HEK293 (cell line): ENCODE measurements at regions not wholly inside any gene's neighbourhood (a gene's known extent, or its start where the extent isn't known, plus 50 kb on each side); places are given as distances from the start of the nearest gene placed in this dataset.

Experiments used
- CTCF ChIA-PET: fragments of 350-600 bp; formaldehyde crosslinking; extraction: SDS; loops from one replicate; lab custom pipeline; 2021; ENCODE audit warnings: antibody characterized with exemption; lab: Yijun Ruan, JAX
- POLR2A ChIA-PET: fragments of 300-600 bp; formaldehyde crosslinking; extraction: SDS; loops from one replicate; lab custom pipeline; 2020; ENCODE audit warnings: antibody characterized with exemption, inconsistent platforms; lab: Yijun Ruan, JAX
- H3K27ac ChIP-seq: fragments of 200-500 bp; sonication (Bioruptor generic); 2 replicates; pipeline ENCODE4 v1.5.1; 2014; ENCODE audit warnings: low read depth, low read length, control low read depth, inconsistent platforms; ENCODE audit errors: extremely low read depth
- H3K36me3 ChIP-seq, 2 experiments: fragments of 200-500 bp in 1 of 2; sonication (Bioruptor generic) in 1 of 2; 1 replicate in 1 of 2; 2 replicates in 1 of 2; pipeline ENCODE4 v1.5.1; 2014 to 2017; ENCODE audit warnings: inconsistent platforms in 2 of 2, low read length in 2 of 2; ENCODE audit not compliant: control insufficient read depth in 2 of 2, insufficient read depth in 1 of 2
- H3K4me1 ChIP-seq: fragments of 200-500 bp; sonication (Bioruptor generic); 2 replicates; pipeline ENCODE4 v1.5.1; 2014; ENCODE audit warnings: mild to moderate bottlenecking, low read length, inconsistent platforms; ENCODE audit not compliant: control insufficient read depth, insufficient read depth
- H3K4me3 ChIP-seq: 2 replicates; pipeline ENCODE4 v1.5.1; 2011; ENCODE audit warnings: low read depth, mild to moderate bottlenecking, control low read depth, low read length, moderate library complexity
- H3K9me3 ChIP-seq: fragments of 200-500 bp; sonication (Bioruptor generic); 2 replicates; pipeline ENCODE4 v1.5.1; 2014; ENCODE audit warnings: low read depth, low read length, inconsistent platforms; ENCODE audit not compliant: control insufficient read depth, insufficient read depth
- KLF8 ChIP-seq: fragments of 450-650 bp; formaldehyde crosslinking; IDR thresholded peaks from 2 replicates; pipeline ENCODE4 v1.5.1; 2016; ENCODE audit warnings: missing biosample characterization, missing genetic modification characterization
- OSR2 ChIP-seq: fragments of 450-650 bp; formaldehyde crosslinking; IDR thresholded peaks from 2 replicates; pipeline ENCODE4 v1.5.1; 2016; ENCODE audit warnings: missing biosample characterization, missing genetic modification characterization
- PRDM1 ChIP-seq: fragments of 450-650 bp; formaldehyde crosslinking; IDR thresholded peaks from 2 replicates; pipeline ENCODE4; 2016; ENCODE audit warnings: missing biosample characterization, missing genetic modification characterization
- SP3 ChIP-seq: fragments of 450-650 bp; formaldehyde crosslinking; IDR thresholded peaks from 2 replicates; pipeline ENCODE4 v1.5.1; 2016; ENCODE audit warnings: missing biosample characterization, missing genetic modification characterization
- ZIC2 ChIP-seq: fragments of 450-650 bp; formaldehyde crosslinking; IDR thresholded peaks from 2 replicates; pipeline ENCODE4 v1.5.1; 2016; ENCODE audit warnings: missing biosample characterization, missing genetic modification characterization
- ZNF121 ChIP-seq: fragments of 450-650 bp; formaldehyde crosslinking; IDR thresholded peaks from 2 replicates; pipeline ENCODE4 v1.5.1; 2016; ENCODE audit warnings: missing biosample characterization, missing genetic modification characterization
- ZNF140 ChIP-seq: fragments of 450-650 bp; formaldehyde crosslinking; IDR thresholded peaks from 2 replicates; pipeline ENCODE4 v1.5.1; 2016; ENCODE audit warnings: missing biosample characterization, missing genetic modification characterization
- ZNF148 ChIP-seq: fragments of 450-650 bp; formaldehyde crosslinking; IDR thresholded peaks from 2 replicates; pipeline ENCODE4 v1.5.0; 2017; ENCODE audit warnings: missing biosample characterization, missing genetic modification characterization, borderline replicate concordance
- ZNF16 ChIP-seq: fragments of 450-650 bp; formaldehyde crosslinking; IDR thresholded peaks from 2 replicates; pipeline ENCODE4 v1.5.1; 2016; ENCODE audit warnings: low read depth, missing biosample characterization, missing genetic modification characterization
- ZNF274 ChIP-seq, 2 experiments: fragments of 200-500 bp in 1 of 2; fragments of 450-650 bp in 1 of 2; sonication (Bioruptor generic) in 1 of 2; formaldehyde crosslinking in 1 of 2; IDR thresholded peaks; 2 replicates each; pipeline versions ENCODE4 v1.5.1 to v1.6.1; 2014 to 2016; ENCODE audit warnings: borderline replicate concordance in 1 of 2, inconsistent platforms in 1 of 2, low read length in 1 of 2, missing biosample characterization in 1 of 2, missing genetic modification characterization in 1 of 2
- ZNF280C ChIP-seq: fragments of 450-650 bp; formaldehyde crosslinking; IDR thresholded peaks from 2 replicates; pipeline ENCODE4 v1.5.1; 2016; ENCODE audit warnings: missing biosample characterization, missing genetic modification characterization
- ZNF37A ChIP-seq: fragments of 450-650 bp; IDR thresholded peaks from 2 replicates; pipeline ENCODE4 v1.5.1; 2018; ENCODE audit warnings: missing biosample characterization, missing genetic modification characterization
- ZNF416 ChIP-seq: fragments of 450-650 bp; formaldehyde crosslinking; IDR thresholded peaks from 2 replicates; pipeline ENCODE4 v1.5.1; 2016; ENCODE audit warnings: missing biosample characterization, missing genetic modification characterization
- ZNF560 ChIP-seq: fragments of 450-650 bp; formaldehyde crosslinking; IDR thresholded peaks from 2 replicates; pipeline ENCODE4 v1.5.1; 2017; ENCODE audit warnings: missing biosample characterization, missing genetic modification characterization, borderline replicate concordance
- ZNF626 ChIP-seq: fragments of 450-650 bp; sonication (Bioruptor Pico); formaldehyde crosslinking; IDR thresholded peaks from 2 replicates; pipeline ENCODE4 v1.5.1; 2018; ENCODE audit warnings: missing biosample characterization, missing genetic modification characterization, inconsistent platforms
- ZNF639 ChIP-seq: fragments of 450-650 bp; formaldehyde crosslinking; IDR thresholded peaks from 2 replicates; pipeline ENCODE4 v1.5.1; 2016; ENCODE audit warnings: missing biosample characterization, missing genetic modification characterization
- ZNF654 ChIP-seq: fragments of 450-650 bp; formaldehyde crosslinking; IDR thresholded peaks from 2 replicates; pipeline ENCODE4 v1.5.1; 2016; ENCODE audit warnings: low read depth, missing biosample characterization, missing genetic modification characterization
- ZNF670 ChIP-seq: fragments of 450-650 bp; formaldehyde crosslinking; IDR thresholded peaks from 2 replicates; pipeline ENCODE4 v1.5.1; 2016; ENCODE audit warnings: missing biosample characterization, missing genetic modification characterization, low read depth
- ZNF777 ChIP-seq: fragments of 450-650 bp; formaldehyde crosslinking; IDR thresholded peaks from 2 replicates; pipeline ENCODE4 v1.5.1; 2017; ENCODE audit warnings: missing biosample characterization, missing genetic modification characterization, borderline replicate concordance
- ZNF837 ChIP-seq: fragments of 450-650 bp; formaldehyde crosslinking; IDR thresholded peaks from 2 replicates; pipeline ENCODE4 v1.5.1; 2016; ENCODE audit warnings: missing biosample characterization, missing genetic modification characterization
- ZSCAN30 ChIP-seq: fragments of 450-650 bp; IDR thresholded peaks from 2 replicates; pipeline ENCODE4 v1.5.1; 2018; ENCODE audit warnings: missing biosample characterization, mild to moderate bottlenecking, missing genetic modification characterization, moderate library complexity
- ZSCAN5A ChIP-seq: fragments of 450-650 bp; formaldehyde crosslinking; IDR thresholded peaks from 2 replicates; pipeline ENCODE4 v1.5.1; 2016; ENCODE audit warnings: missing biosample characterization, missing genetic modification characterization

- no peak overlapping the region for H3K4me3 ChIP-seq
- no peaks in the 10 kb centered on the region for H3K36me3 ChIP-seq
- POLR2A ChIA-PET, result no interaction called here
- CTCF ChIA-PET, result interaction anchor here (1.1 kb wide), 1 partner anchor 25 kb away, joined by 5 read pairs; no protein-coding TSS in a partner anchor
- no peak for TF ChIP-seq SP3
- TF ChIP-seq ZNF837 (tag by site-specific recombination), result no peak
- TF ChIP-seq ZNF140 (tag by site-specific recombination), result no peak
- no peak for TF ChIP-seq ZNF37A
- no peak for TF ChIP-seq ZNF654 (tag by site-specific recombination)
- no peak for TF ChIP-seq ZIC2 (tag by site-specific recombination)
- no peaks in the 10 kb centered on the region for H3K9me3 ChIP-seq
- H3K4me1 ChIP-seq, result no peaks in the 10 kb centered on the region
- no peak overlapping the region for H3K27ac ChIP-seq
Observed at GRCh38 chr4:122553432-122553831, 67.4 kb downstream of the IL21 start.

- POLR2A ChIA-PET, result no interaction called here
Observed at GRCh38 chr4:122552898-122553297, 68.0 kb downstream of the IL21 start.

More at GRCh38 chr4:122552898-122553297, 68.0 kb downstream of the IL21 start:
- no peak overlapping the region for H3K27ac ChIP-seq
- TF ChIP-seq KLF8 (tag by site-specific recombination) (no peak), ZNF639 (tag by site-specific recombination) (no peak), ZNF777 (tag by site-specific recombination) (no peak), ZNF274 (IDR thresholded peaks at IDR 0.05; ENCODE audit: low read length) (no peak), ZNF274 (tag by site-specific recombination; IDR thresholded peaks at IDR 0.05; ENCODE audit: borderline replicate concordance) (no peak), ZSCAN30 (tag by site-specific recombination) (no peak), ZNF670 (tag by site-specific recombination) (no peak), ZSCAN5A (tag by site-specific recombination) (no peak), ZNF148 (tag by site-specific recombination) (no peak), ZNF416 (tag by site-specific recombination) (no peak), ZNF560 (tag by site-specific recombination) (no peak), PRDM1 (no peak), ZNF626 (tag by site-specific recombination) (no peak), ZNF280C (no peak), ZNF16 (no peak), OSR2 (tag by site-specific recombination) (no peak), ZNF121 (no peak)
- no peaks in the 10 kb centered on the region for H3K9me3 ChIP-seq
- H3K36me3 ChIP-seq, result no peaks in the 10 kb centered on the region
- no peak overlapping the region for H3K4me3 ChIP-seq
- CTCF ChIA-PET, result interaction anchor here (1.1 kb wide), 1 partner anchor 25 kb away, joined by 5 read pairs; no protein-coding TSS in a partner anchor
- no peaks in the 10 kb centered on the region for H3K4me1 ChIP-seq
